ENCODE measurements at regions not wholly inside any gene's neighbourhood (a gene's known extent, or its start where the extent isn't known, plus 50 kb on each side); places are given as distances from the start of the nearest gene placed in this dataset.

- intact Hi-C loops (cut with DNase I): no loop called here
- no peaks in the 10 kb centered on the region for H3K9me3 ChIP-seq
- H3K27ac ChIP-seq: no peak overlapping the region
- H3K4me3 ChIP-seq: no peak overlapping the region
- TF ChIP-seq EP300 (IDR thresholded peaks at IDR 0.05) (no peak), CTCF (IDR thresholded peaks at IDR 0.05) (no peak), POLR2A (IDR thresholded peaks at IDR 0.05) (no peak)
- no peak for DNase-seq
- WGBS, 3 donors: 89 to 95% (median 92%) methylated on average over 6 of the region's 6 CpGs
- H3K4me1 ChIP-seq (ENCODE audit: insufficient read depth): peaks cover 2% of the 10 kb centered on the region
- no peaks in the 10 kb centered on the region for H3K27me3 ChIP-seq
- no peaks in the 10 kb centered on the region for H3K36me3 ChIP-seq
Measured at GRCh38 chr10:6769704-6770417, 189.8 kb upstream of the PRKCQ start.

- intact Hi-C loops (cut with DNase I): no loop called here
- no peaks in the 10 kb centered on the region for H3K36me3 ChIP-seq
- H3K27ac ChIP-seq: no peak overlapping the region
- no peaks in the 10 kb centered on the region for H3K4me1 ChIP-seq (ENCODE audit: insufficient read depth)
- no peak for DNase-seq
- H3K4me3 ChIP-seq: no peak overlapping the region
- no peak for TF ChIP-seq CTCF (IDR thresholded peaks at IDR 0.05)
- WGBS, 3 donors: 42 to 44% (median 44%) methylated on average over 11 of the region's 11 CpGs
- no peaks in the 10 kb centered on the region for H3K9me3 ChIP-seq
- no peaks in the 10 kb centered on the region for H3K27me3 ChIP-seq
Measured at GRCh38 chr10:6766131-6766801, 186.2 kb upstream of the PRKCQ start.

- TF ChIP-seq CTCF (IDR thresholded peaks at IDR 0.05) (no peak), EP300 (IDR thresholded peaks at IDR 0.05) (no peak), POLR2A (IDR thresholded peaks at IDR 0.05) (no peak)
- Histone ChIP-seq H3K27me3 (no peaks in the 10 kb centered on the region), H3K27ac (no peak overlapping the region), H3K9me3 (no peaks in the 10 kb centered on the region), H3K4me1 (ENCODE audit: insufficient read depth) (no peaks in the 10 kb centered on the region), H3K4me3 (no peak overlapping the region), H3K36me3 (no peaks in the 10 kb centered on the region)
- DNase-seq: no peak
- intact Hi-C loops (cut with DNase I): no loop called here
- WGBS, 3 donors: 66 to 72% (median 67%) methylated on average over 6 of the region's 6 CpGs
Measured at GRCh38 chr10:6763423-6763822, 183.3 kb upstream of the PRKCQ start.

GRCh38 chr10:6763001-6763400 is 182.9 kb upstream of the PRKCQ start:
- intact Hi-C loops (cut with DNase I): no loop called here

More at GRCh38 chr10:6763001-6763400, 182.9 kb upstream of the PRKCQ start:
- Histone ChIP-seq H3K27me3 (no peaks in the 10 kb centered on the region), H3K4me3 (no peak overlapping the region), H3K27ac (no peak overlapping the region), H3K9me3 (no peaks in the 10 kb centered on the region), H3K36me3 (no peaks in the 10 kb centered on the region), H3K4me1 (ENCODE audit: insufficient read depth) (no peaks in the 10 kb centered on the region)
- WGBS, 3 donors: 53 to 63% (median 60%) methylated on average over 5 of the region's 5 CpGs
- no peak for DNase-seq
- TF ChIP-seq CTCF (IDR thresholded peaks at IDR 0.05): no peak
- TF ChIP-seq EP300 (IDR thresholded peaks at IDR 0.05): no peak
